GM12891 (cell line): ENCODE measurements at regions not wholly inside any gene's neighbourhood (a gene's known extent, or its start where the extent isn't known, plus 50 kb on each side); places are given as distances from the start of the nearest gene placed in this dataset.

Experiments used
- POLR2A ChIP-seq: IDR thresholded peaks from 2 replicates; pipeline ENCODE4 v1.6.1; 2011; ENCODE audit warnings: low read depth, low read length, control low read depth
- POLR2AphosphoS5 ChIP-seq: IDR thresholded peaks from 2 replicates; pipeline ENCODE4 v1.6.1; 2011; ENCODE audit warnings: low read depth, low read length, control low read depth
- TAF1 ChIP-seq: IDR thresholded peaks from 2 replicates; pipeline ENCODE4 v1.6.1; 2011; ENCODE audit warnings: low read depth, low read length, control low read depth

DNA sequence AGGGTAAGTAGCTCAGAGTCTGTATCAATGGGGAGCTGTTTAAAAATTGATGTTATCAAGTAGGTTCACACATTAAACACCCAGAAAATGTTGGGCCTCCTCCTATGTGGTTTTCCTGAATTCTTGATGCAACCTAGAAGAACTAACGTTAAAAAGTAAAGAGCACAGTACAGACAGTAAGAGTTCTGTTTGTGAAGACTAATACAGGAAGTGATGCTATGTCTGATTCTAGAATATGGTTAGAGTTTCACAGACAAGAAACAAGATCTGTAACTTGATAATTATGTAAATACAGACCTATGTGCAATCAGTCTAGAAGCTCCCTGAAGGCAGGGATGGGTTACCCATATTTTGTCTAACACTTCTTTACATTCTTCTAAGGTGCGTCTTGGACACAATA is 214.9 kb upstream of the BTG1 start:
- TF ChIP-seq POLR2AphosphoS5 (no peak), TAF1 (no peak), POLR2A (no peak)
